IMR-90 (cell line): ENCODE measurements at regions not wholly inside any gene's neighbourhood (a gene's known extent, or its start where the extent isn't known, plus 50 kb on each side); places are given as distances from the start of the nearest gene placed in this dataset.
A peak's percentile ranks its signal among the peaks of the same experiment; 100 is the strongest.

ENCODE experiments used
- ATAC-seq: fragments of 200-7000 bp; cut with Tn5 transposase; 2 replicates; pipeline ENCODE4 v1.9.1; 2020; ENCODE audit warnings: low read depth, mild to moderate bottlenecking, moderate library complexity
- BruUV-seq: library from RNA; stranded (reverse); fragments of 400-500 nt; replicated peaks from 2 replicates; lab custom pipeline; 2021; lab: Mats Ljungman, UMichigan
- CTCF ChIA-PET: fragments of 300-600 bp; formaldehyde crosslinking; extraction: SDS; loops from one replicate; lab custom pipeline; 2021; ENCODE audit warnings: antibody characterized with exemption; lab: Yijun Ruan, JAX
- POLR2A ChIA-PET: fragments of 300-600 bp; sonication (Branson Sonifier 250); formaldehyde crosslinking; loops from one replicate; lab custom pipeline; 2022; ENCODE audit warnings: antibody characterized with exemption; ENCODE audit not compliant: unreplicated experiment; lab: Charles Lee
- DNase-seq: peaks from one replicate; pipeline ENCODE4 v3.0.0; 2013
- H2AFZ ChIP-seq: replicated peaks from 2 replicates; pipeline ENCODE3; 2013; ENCODE audit warnings: low read length, mild to moderate bottlenecking; ENCODE audit not compliant: poor library complexity
- H2AK5ac ChIP-seq: 2 replicates; pipeline ENCODE4 v1.6.1; 2013; ENCODE audit warnings: low read depth, low read length, inconsistent platforms
- H2AK9ac ChIP-seq: replicated peaks from 2 replicates; pipeline ENCODE3; 2013; ENCODE audit warnings: mild to moderate bottlenecking, low read depth, low read length, moderate library complexity; ENCODE audit not compliant: poor library complexity
- H2BK120ac ChIP-seq: 2 replicates; pipeline ENCODE4 v1.6.1; 2013; ENCODE audit warnings: low read depth, low read length, inconsistent platforms
- H2BK15ac ChIP-seq: 3 replicates; pipeline ENCODE4 v1.6.1; 2013; ENCODE audit warnings: low read depth, low read length, inconsistent platforms
- H2BK20ac ChIP-seq: 2 replicates; pipeline ENCODE4 v1.6.1; 2013; ENCODE audit warnings: low read depth, mild to moderate bottlenecking, inconsistent platforms, low read length, moderate library complexity
- H2BK5ac ChIP-seq: 2 replicates; pipeline ENCODE4 v1.6.1; 2013; ENCODE audit warnings: mild to moderate bottlenecking, low read depth, low read length, inconsistent platforms; ENCODE audit not compliant: poor library complexity, severe bottlenecking
- H3K14ac ChIP-seq: replicated peaks from 2 replicates; pipeline ENCODE4 v1.6.1; 2013; ENCODE audit warnings: low read depth, low read length, inconsistent platforms
- H3K18ac ChIP-seq: 2 replicates; pipeline ENCODE4 v1.6.1; 2013; ENCODE audit warnings: low read depth, low read length, control low read depth
- H3K23ac ChIP-seq: 2 replicates; pipeline ENCODE4 v1.6.1; 2013; ENCODE audit warnings: low read depth, low read length, inconsistent platforms
- H3K27ac ChIP-seq: 2 replicates; pipeline ENCODE4 v1.5.1; 2013; ENCODE audit warnings: mild to moderate bottlenecking, control low read depth, low read length; ENCODE audit not compliant: insufficient read depth
- H3K27me3 ChIP-seq: 2 replicates; pipeline ENCODE4 v1.6.1; 2013; ENCODE audit warnings: low read length; ENCODE audit not compliant: control insufficient read depth, insufficient read depth
- H3K36me3 ChIP-seq: 2 replicates; pipeline ENCODE4 v1.6.1; 2013; ENCODE audit warnings: low read length, mixed read lengths; ENCODE audit not compliant: control insufficient read depth, insufficient read depth
- H3K4ac ChIP-seq: 2 replicates; pipeline ENCODE4 v1.6.1; 2013; ENCODE audit warnings: low read depth, low read length, inconsistent platforms
- H3K4me1 ChIP-seq: 2 replicates; pipeline ENCODE4 v1.6.1; 2013; ENCODE audit warnings: low read length, mixed read lengths; ENCODE audit not compliant: control insufficient read depth, insufficient read depth
- H3K4me2 ChIP-seq: 2 replicates; pipeline ENCODE4 v1.6.1; 2013; ENCODE audit warnings: low read depth, mild to moderate bottlenecking, control low read depth, low read length, moderate library complexity
- H3K4me3 ChIP-seq: 2 replicates; pipeline ENCODE4 v1.5.1; 2013; ENCODE audit warnings: low read depth, mild to moderate bottlenecking, control low read depth, low read length, moderate library complexity; ENCODE audit not compliant: insufficient read depth
- H3K56ac ChIP-seq: 2 replicates; pipeline ENCODE4 v1.6.1; 2013; ENCODE audit warnings: low read length, inconsistent platforms; ENCODE audit not compliant: insufficient read depth; ENCODE audit errors: extremely low read depth
- H3K79me1 ChIP-seq, 2 experiments: 2 replicates each; pipeline ENCODE4 v1.6.1; 2013; ENCODE audit warnings: low read length in 2 of 2, inconsistent platforms in 1 of 2, low read depth in 1 of 2
- H3K9ac ChIP-seq: 2 replicates; pipeline ENCODE4 v1.6.1; 2013; ENCODE audit warnings: low read depth, low read length, control low read depth
- H3K9me1 ChIP-seq: 2 replicates; pipeline ENCODE4 v1.6.1; 2013; ENCODE audit warnings: low read length, inconsistent platforms; ENCODE audit not compliant: insufficient read depth
- H3K9me3 ChIP-seq: 2 replicates; pipeline ENCODE4 v1.6.1; 2013; ENCODE audit warnings: low read length; ENCODE audit not compliant: control insufficient read depth, insufficient read depth
- H4K20me1 ChIP-seq: 2 replicates; pipeline ENCODE4 v1.6.1; 2013; ENCODE audit warnings: low read length, inconsistent platforms; ENCODE audit not compliant: insufficient read depth
- H4K5ac ChIP-seq: 2 replicates; pipeline ENCODE4 v1.6.1; 2013; ENCODE audit warnings: mild to moderate bottlenecking, low read depth, low read length, control low read depth
- H4K8ac ChIP-seq, 2 experiments: 2 replicates each; pipeline ENCODE4 v1.6.1; 2013; ENCODE audit warnings: low read depth in 2 of 2, low read length in 2 of 2, control low read depth in 1 of 2, inconsistent platforms in 1 of 2
- H4K91ac ChIP-seq: 2 replicates; pipeline ENCODE4 v1.6.1; 2013; ENCODE audit warnings: low read depth, low read length, inconsistent platforms; ENCODE audit not compliant: insufficient read depth
- BHLHE40 ChIP-seq: fragments of 150-350 bp; IDR thresholded peaks from 2 replicates; pipeline ENCODE4 v1.6.1; 2016; ENCODE audit warnings: mild to moderate bottlenecking, low read depth, low read length
- CEBPB ChIP-seq: IDR thresholded peaks from 2 replicates; pipeline ENCODE4 v1.6.1; 2012; ENCODE audit warnings: low read depth, low read length, improper control_type of control experiment
- CHD1 ChIP-seq: IDR thresholded peaks from 2 replicates; pipeline ENCODE4 v1.6.1; 2012; ENCODE audit warnings: low read depth, low read length, improper control_type of control experiment
- FOS ChIP-seq: fragments of 150-350 bp; IDR thresholded peaks from 2 replicates; pipeline ENCODE4 v1.6.1; 2016; ENCODE audit warnings: low read depth, low read length
- MAFK ChIP-seq: IDR thresholded peaks from 2 replicates; pipeline ENCODE4 v1.6.1; 2012; ENCODE audit warnings: low read depth, low read length, improper control_type of control experiment
- MAZ ChIP-seq: IDR thresholded peaks from 2 replicates; pipeline ENCODE4 v1.6.1; 2012; ENCODE audit warnings: low read depth, mild to moderate bottlenecking, low read length, improper control_type of control experiment, moderate library complexity, borderline replicate concordance
- MXI1 ChIP-seq: IDR thresholded peaks from 2 replicates; pipeline ENCODE4 v1.6.1; 2012; ENCODE audit warnings: low read depth, mild to moderate bottlenecking, low read length, moderate library complexity, borderline replicate concordance
- NFE2L2 ChIP-seq: fragments of 150-350 bp; IDR thresholded peaks from 2 replicates; pipeline ENCODE4 v1.6.1; 2016; ENCODE audit warnings: low read depth, mild to moderate bottlenecking, low read length
- POLR2A ChIP-seq: IDR thresholded peaks from 2 replicates; pipeline ENCODE4 v1.6.1; 2012; ENCODE audit warnings: mild to moderate bottlenecking, low read depth, low read length
- RAD21 ChIP-seq: IDR thresholded peaks from 2 replicates; pipeline ENCODE4 v1.6.1; 2012; ENCODE audit warnings: low read length, improper control_type of control experiment
- RCOR1 ChIP-seq: IDR thresholded peaks from 2 replicates; pipeline ENCODE4 v1.6.1; 2012; ENCODE audit warnings: mild to moderate bottlenecking, low read length, improper control_type of control experiment; ENCODE audit not compliant: insufficient replicate concordance
- RFX5 ChIP-seq: IDR thresholded peaks from 2 replicates; pipeline ENCODE4 v1.8.0; 2012; ENCODE audit warnings: low read depth, mild to moderate bottlenecking, low read length, moderate library complexity
- SMC3 ChIP-seq: fragments of 150-350 bp; IDR thresholded peaks from 2 replicates; pipeline ENCODE4 v1.6.1; 2016; ENCODE audit warnings: low read depth, mild to moderate bottlenecking, antibody characterized with exemption, low read length, moderate library complexity
- WGBS, 2 experiments: methylation state at CpG; one replicate each; pipeline versions ENCODE4 v1.1.5 to v1.1.7; 2013; ENCODE audit warnings: missing lambda C conversion rate in 2 of 2; ENCODE audit not compliant: insufficient read length in 1 of 2; ENCODE audit errors: extremely low coverage in 2 of 2; 5-methylcytosine and 5-hydroxymethylcytosine counted together
- dilution Hi-C: fragments of 300-500 bp; cut with HindIII; formaldehyde crosslinking; loops from one replicate; pipeline ENCODE4 v1.14.3; 2018; ENCODE audit warnings: low sequenced_read_pairs; ENCODE audit not compliant: unreplicated experiment
- in situ Hi-C: fragments of 300-500 bp; cut with MboI; formaldehyde crosslinking; loops from 3 replicates; pipeline ENCODE4 v1.14.3; 2019; ENCODE audit warnings: low sequenced_read_pairs, inconsistent platforms, mixed read lengths
- intact Hi-C: fragments of 100-400 bp; cut with micrococcal nuclease; formaldehyde crosslinking; loops from 2 replicates; pipeline ENCODE4 v1.10.0; 2022
- TF ChIP-seq, protein P1 (sequence below): conservative IDR thresholded peaks from 2 replicates; pipeline ENCODE4 v1.5.1; 2012; ENCODE audit warnings: mild to moderate bottlenecking, low read depth, low read length, improper control_type of control experiment
- TF ChIP-seq, protein P2 (sequence below): fragments of 150-350 bp; IDR thresholded peaks from 2 replicates; pipeline ENCODE4 v1.6.1; 2016; ENCODE audit warnings: low read depth, mild to moderate bottlenecking, low read length, moderate library complexity, borderline replicate concordance
- TF ChIP-seq, protein P3 (sequence below): fragments of 150-350 bp; IDR thresholded peaks from 2 replicates; pipeline ENCODE4 v1.6.1; 2017; ENCODE audit warnings: mild to moderate bottlenecking, antibody characterized with exemption, low read length, low read depth

DNA sequence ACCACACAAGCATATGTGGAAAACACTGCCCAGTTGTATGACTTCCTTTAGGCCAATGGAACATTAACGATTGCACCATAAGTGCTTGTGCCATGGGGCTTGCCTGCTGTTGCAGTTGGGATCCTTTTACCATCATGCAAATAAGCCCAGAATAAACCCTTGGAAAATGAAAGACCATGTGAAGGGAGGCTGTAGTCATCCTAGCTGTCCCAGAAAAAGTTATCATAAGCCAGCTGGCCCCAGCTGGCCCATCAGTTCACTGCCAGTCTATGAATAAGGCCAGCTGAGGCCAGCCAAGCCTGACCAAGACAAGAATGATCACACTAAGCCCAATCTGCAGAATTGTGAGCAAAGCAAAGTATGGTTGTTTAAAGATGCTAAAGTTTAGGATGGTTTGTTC is 253.9 kb upstream of the ARHGAP20 start:
- DNase-seq, result no peak
- Histone ChIP-seq H2BK20ac (no peak overlapping the region), H2BK15ac (no peak overlapping the region), H3K23ac (no peak overlapping the region), H2AK5ac (no peak overlapping the region; the same call in 1 of the 2 replicates), H3K9me3 (no peaks in the 10 kb centered on the region), H3K4me1 (peaks cover 3% of the 10 kb centered on the region), H2AFZ (no peak overlapping the region), H4K5ac (no peak overlapping the region), H3K79me1 (no peaks in the 10 kb centered on the region), H4K8ac (no peak overlapping the region), H2AK9ac (no peak overlapping the region), H3K4me2 (no peak overlapping the region), H3K14ac (0 out of 2 replicates have a peak overlapping the region, but pooled peaks have one; percentile 34), H4K20me1 (no peaks in the 10 kb centered on the region), H3K9me1 (no peaks in the 10 kb centered on the region; the same call in 1 of the 2 replicates), H3K9ac (no peak overlapping the region), H2BK5ac (no peak overlapping the region), H3K27ac (no peak overlapping the region; the same call in 1 of the 2 replicates), H3K27me3 (no peaks in the 10 kb centered on the region; the same call in 1 of the 2 replicates), H3K4me3 (no peak overlapping the region), H3K56ac (no peak overlapping the region), H4K91ac (no peak overlapping the region), H2BK120ac (no peak overlapping the region), H3K18ac (no peak overlapping the region), H3K4ac (no peak overlapping the region), H3K36me3 (no peaks in the 10 kb centered on the region)
- no peak; the same call in 1 of the 2 replicates for ATAC-seq
- intact Hi-C loops, result no loop called here
- no CpG with 5 or more reads among the region's 1 CpG for WGBS, 2 experiments
- in situ Hi-C loops, result no loop called here
- ChIA-PET CTCF (no interaction called here), POLR2A (no interaction called here)
- no TSS peak for BruUV-seq
- no peak for TF ChIP-seq MXI1
- no peak for TF ChIP-seq FOS
- TF ChIP-seq MAZ, result no peak
- TF ChIP-seq NFE2L2, result no peak
- no peak for TF ChIP-seq POLR2A
- no peak for TF ChIP-seq BHLHE40
- no peak for TF ChIP-seq CEBPB
- TF ChIP-seq, protein P1, sequence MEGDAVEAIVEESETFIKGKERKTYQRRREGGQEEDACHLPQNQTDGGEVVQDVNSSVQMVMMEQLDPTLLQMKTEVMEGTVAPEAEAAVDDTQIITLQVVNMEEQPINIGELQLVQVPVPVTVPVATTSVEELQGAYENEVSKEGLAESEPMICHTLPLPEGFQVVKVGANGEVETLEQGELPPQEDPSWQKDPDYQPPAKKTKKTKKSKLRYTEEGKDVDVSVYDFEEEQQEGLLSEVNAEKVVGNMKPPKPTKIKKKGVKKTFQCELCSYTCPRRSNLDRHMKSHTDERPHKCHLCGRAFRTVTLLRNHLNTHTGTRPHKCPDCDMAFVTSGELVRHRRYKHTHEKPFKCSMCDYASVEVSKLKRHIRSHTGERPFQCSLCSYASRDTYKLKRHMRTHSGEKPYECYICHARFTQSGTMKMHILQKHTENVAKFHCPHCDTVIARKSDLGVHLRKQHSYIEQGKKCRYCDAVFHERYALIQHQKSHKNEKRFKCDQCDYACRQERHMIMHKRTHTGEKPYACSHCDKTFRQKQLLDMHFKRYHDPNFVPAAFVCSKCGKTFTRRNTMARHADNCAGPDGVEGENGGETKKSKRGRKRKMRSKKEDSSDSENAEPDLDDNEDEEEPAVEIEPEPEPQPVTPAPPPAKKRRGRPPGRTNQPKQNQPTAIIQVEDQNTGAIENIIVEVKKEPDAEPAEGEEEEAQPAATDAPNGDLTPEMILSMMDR, result no peak
- no peak for TF ChIP-seq MAFK
- no peak for TF ChIP-seq RCOR1
- no peak for TF ChIP-seq RAD21
- no peak for TF ChIP-seq SMC3
- no peak for TF ChIP-seq CHD1
- TF ChIP-seq RFX5, result no peak
- TF ChIP-seq, protein P2, sequence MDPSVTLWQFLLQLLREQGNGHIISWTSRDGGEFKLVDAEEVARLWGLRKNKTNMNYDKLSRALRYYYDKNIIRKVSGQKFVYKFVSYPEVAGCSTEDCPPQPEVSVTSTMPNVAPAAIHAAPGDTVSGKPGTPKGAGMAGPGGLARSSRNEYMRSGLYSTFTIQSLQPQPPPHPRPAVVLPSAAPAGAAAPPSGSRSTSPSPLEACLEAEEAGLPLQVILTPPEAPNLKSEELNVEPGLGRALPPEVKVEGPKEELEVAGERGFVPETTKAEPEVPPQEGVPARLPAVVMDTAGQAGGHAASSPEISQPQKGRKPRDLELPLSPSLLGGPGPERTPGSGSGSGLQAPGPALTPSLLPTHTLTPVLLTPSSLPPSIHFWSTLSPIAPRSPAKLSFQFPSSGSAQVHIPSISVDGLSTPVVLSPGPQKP, result no peak
- TF ChIP-seq, protein P3, sequence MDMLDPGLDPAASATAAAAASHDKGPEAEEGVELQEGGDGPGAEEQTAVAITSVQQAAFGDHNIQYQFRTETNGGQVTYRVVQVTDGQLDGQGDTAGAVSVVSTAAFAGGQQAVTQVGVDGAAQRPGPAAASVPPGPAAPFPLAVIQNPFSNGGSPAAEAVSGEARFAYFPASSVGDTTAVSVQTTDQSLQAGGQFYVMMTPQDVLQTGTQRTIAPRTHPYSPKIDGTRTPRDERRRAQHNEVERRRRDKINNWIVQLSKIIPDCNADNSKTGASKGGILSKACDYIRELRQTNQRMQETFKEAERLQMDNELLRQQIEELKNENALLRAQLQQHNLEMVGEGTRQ, result no peak
- dilution Hi-C loops, result no loop called here
